ENCODE measurements at regions not wholly inside any gene's neighbourhood (a gene's known extent, or its start where the extent isn't known, plus 50 kb on each side); places are given as distances from the start of the nearest gene placed in this dataset.
A peak's percentile ranks its signal among the peaks of the same experiment; 100 is the strongest.
"Not testable (repeated sequence)": the region's sequence is repeated elsewhere in the genome, so short reads cannot be mapped to it uniquely, and the experiment has no call there.

DNA sequence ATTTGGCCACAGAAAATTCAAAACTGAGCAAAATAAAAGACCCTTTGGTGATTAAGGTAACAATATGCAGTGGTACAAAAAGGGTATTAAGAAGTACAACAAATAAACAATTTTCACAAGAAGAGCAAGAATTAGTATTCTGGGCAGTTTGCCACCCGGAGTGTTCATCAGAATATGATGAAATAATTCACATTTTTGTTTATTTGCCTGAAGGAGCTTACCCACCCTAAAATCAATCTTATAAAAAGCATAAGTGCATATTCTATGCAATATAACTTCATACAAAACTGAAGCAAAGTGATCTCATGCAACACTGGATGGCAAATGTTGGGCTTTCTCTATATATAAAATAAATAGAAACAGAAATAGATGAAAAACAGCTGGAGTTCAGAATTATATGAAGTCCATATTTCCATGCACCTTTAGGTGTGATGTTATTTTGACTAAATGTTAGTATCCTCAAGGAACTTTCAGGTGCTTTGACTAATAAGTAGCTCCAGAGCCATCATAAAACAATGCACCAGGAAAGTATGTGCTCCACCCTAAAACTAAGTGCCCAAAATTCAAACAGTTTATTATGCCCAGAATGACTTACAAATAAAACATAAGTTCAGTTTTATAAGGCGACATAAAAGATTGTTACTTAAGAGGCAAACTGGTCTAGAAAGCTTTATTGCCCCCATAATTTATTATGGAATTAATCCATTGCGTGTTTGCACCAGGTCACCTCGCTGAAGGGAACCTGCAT is 474.3 kb downstream of the SEMA3D start:
- Histone ChIP-seq H3K4me3 (replicated peaks in 1 of 2; ENCODE audit: low read depth in 1 of 2, low read length in 2 of 2) (no peak overlapping the region), H3K4me1 (ENCODE audit: control insufficient read depth in 1 of 2, insufficient read depth in 2 of 2, low read length in 2 of 2) (no peaks in the 10 kb centered on the region), H4K20me1 (ENCODE audit: insufficient read depth) (no peaks in the 10 kb centered on the region), H3K9me2 (ENCODE audit: insufficient read depth) (no peaks in the 10 kb centered on the region), H3K4me2 (ENCODE audit: low read length) (no peak overlapping the region), H3K27me3 (ENCODE audit: insufficient read depth, low read length) (no peaks in the 10 kb centered on the region), H3K27ac (ENCODE audit: low read depth, low read length) (no peak overlapping the region), H2AFZ (ENCODE audit: low read depth, low read length, poor library complexity, severe bottlenecking) (peak overlapping the region; percentile 44), H3K9ac (ENCODE audit: low read length) (no peak overlapping the region), H3K79me2 (ENCODE audit: insufficient read depth, low read length) (no peaks in the 10 kb centered on the region), H3K36me3 (ENCODE audit: control insufficient read depth in 1 of 2, insufficient read depth in 2 of 2, low read length in 2 of 2) (no peaks in the 10 kb centered on the region), H3K9me3 (ENCODE audit: control insufficient read depth in 1 of 2, insufficient read depth in 1 of 2, low read depth in 1 of 2, low read length in 2 of 2) (no peaks in the 10 kb centered on the region)
- POLR2A ChIA-PET, result no interaction called here
- CTCF ChIA-PET, result no interaction called here
- DNase-seq (ENCODE audit: low read depth, low spot score), result no peak
- no TSS peak for BruUV-seq (replicated peaks)
- intact Hi-C loops (cut with micrococcal nuclease), result no loop called here
- TF ChIP-seq JUND (IDR thresholded peaks at IDR 0.05), result no peak
- TF ChIP-seq, protein P1, sequence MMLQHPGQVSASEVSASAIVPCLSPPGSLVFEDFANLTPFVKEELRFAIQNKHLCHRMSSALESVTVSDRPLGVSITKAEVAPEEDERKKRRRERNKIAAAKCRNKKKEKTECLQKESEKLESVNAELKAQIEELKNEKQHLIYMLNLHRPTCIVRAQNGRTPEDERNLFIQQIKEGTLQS (IDR thresholded peaks at IDR 0.05), result no peak
- TF ChIP-seq POLR2AphosphoS5 (IDR thresholded peaks at IDR 0.05; ENCODE audit: low read depth, low read length), result no peak
- no peak for ATAC-seq
- RAD21 ChIA-PET (ENCODE audit: low non-redundant PET in 1 of 2, low total read pairs in 2 of 2, uncharacterized antibody in 2 of 2, unreplicated experiment in 2 of 2), result no interaction called here

GRCh38 chr7:84710538-84710937 is 476.3 kb downstream of the SEMA3D start:
- POLR2A ChIA-PET; CTCF ChIA-PET; H3K4me3 ChIP-seq (replicated peaks in 1 of 2; ENCODE audit: low read depth in 1 of 2, low read length in 2 of 2); H3K9ac ChIP-seq (ENCODE audit: low read length); intact Hi-C loops (cut with micrococcal nuclease); H4K20me1 ChIP-seq (ENCODE audit: insufficient read depth); H3K27me3 ChIP-seq (ENCODE audit: insufficient read depth, low read length); H3K36me3 ChIP-seq (ENCODE audit: control insufficient read depth in 1 of 2, insufficient read depth in 2 of 2, low read length in 2 of 2); H3K4me2 ChIP-seq (ENCODE audit: low read length); ATAC-seq; H3K9me2 ChIP-seq (ENCODE audit: insufficient read depth); H3K79me2 ChIP-seq (ENCODE audit: insufficient read depth, low read length); H3K9me3 ChIP-seq (ENCODE audit: control insufficient read depth in 1 of 2, insufficient read depth in 1 of 2, low read depth in 1 of 2, low read length in 2 of 2); BruUV-seq (replicated peaks); H3K27ac ChIP-seq (ENCODE audit: low read depth, low read length); DNase-seq (ENCODE audit: low read depth, low spot score); H3K4me1 ChIP-seq (ENCODE audit: control insufficient read depth in 1 of 2, insufficient read depth in 2 of 2, low read length in 2 of 2); RAD21 ChIA-PET (ENCODE audit: low non-redundant PET in 1 of 2, low total read pairs in 2 of 2, uncharacterized antibody in 2 of 2, unreplicated experiment in 2 of 2); H2AFZ ChIP-seq (ENCODE audit: low read depth, low read length, poor library complexity, severe bottlenecking): not testable (repeated sequence)

Data from HCT116 (cell line).